Activated CD4-positive, alpha-beta T cell treated with anti-CD3 and anti-CD28 coated beads, Interleukin-2, amount 50 U/mL, for 48 hours (primary cell): ENCODE measurements at regions not wholly inside any gene's neighbourhood (a gene's known extent, or its start where the extent isn't known, plus 50 kb on each side); places are given as distances from the start of the nearest gene placed in this dataset.
"Not testable (repeated sequence)": the region's sequence is repeated elsewhere in the genome, so short reads cannot be mapped to it uniquely, and the experiment has no call there.

ENCODE experiments used
- DNase-seq, 2 experiments: peaks; one replicate each; pipeline ENCODE4 v3.0.0-alpha.2; 2020

GRCh38 chr18:78495550-78495949, 484.1 kb upstream of the SALL3 start:
- no peak for DNase-seq

GRCh38 chr18:78496079-78496478, 483.5 kb upstream of the SALL3 start:
- DNase-seq, result no peak

- no peak for DNase-seq
Measured at GRCh38 chr18:78497641-78498040, 482.0 kb upstream of the SALL3 start.

- DNase-seq, result no peak
Measured at GRCh38 chr18:78499586-78499985, 480.0 kb upstream of the SALL3 start.

GRCh38 chr18:78501251-78501650, 478.4 kb upstream of the SALL3 start:
- no peak for DNase-seq

- no peak for DNase-seq
Measured at GRCh38 chr18:78503129-78503528, 476.5 kb upstream of the SALL3 start.

GRCh38 chr18:78505851-78506461, 473.7 kb upstream of the SALL3 start:
- no peak for DNase-seq

GRCh38 chr18:78507217-78507616, 472.4 kb upstream of the SALL3 start:
- DNase-seq, result no peak

- DNase-seq, result not testable (repeated sequence)
Measured at GRCh38 chr18:78508228-78508824, 471.3 kb upstream of the SALL3 start.

GRCh38 chr18:78510091-78510490, 469.5 kb upstream of the SALL3 start:
- no peak for DNase-seq

GRCh38 chr18:78510636-78511035, 469.0 kb upstream of the SALL3 start:
- DNase-seq, result no peak

GRCh38 chr18:78511666-78512601, 467.7 kb upstream of the SALL3 start:
- no peak for DNase-seq

- DNase-seq, result no peak
Measured at GRCh38 chr18:78514910-78515670, 464.5 kb upstream of the SALL3 start.

- DNase-seq, result no peak
Measured at GRCh38 chr18:78517328-78517727, 462.3 kb upstream of the SALL3 start.

- DNase-seq, result no peak
Measured at GRCh38 chr18:78517973-78518372, 461.6 kb upstream of the SALL3 start.

GRCh38 chr18:78518805-78519204, 460.8 kb upstream of the SALL3 start:
- no peak for DNase-seq

GRCh38 chr18:78519394-78520062, 460.1 kb upstream of the SALL3 start:
- no peak for DNase-seq

GRCh38 chr18:78521136-78521535, 458.5 kb upstream of the SALL3 start:
- no peak for DNase-seq

- DNase-seq, result no peak
Measured at GRCh38 chr18:78521744-78522143, 457.9 kb upstream of the SALL3 start.

- no peak for DNase-seq
Measured at GRCh38 chr18:78522507-78522906, 457.1 kb upstream of the SALL3 start.

- no peak for DNase-seq
Measured at GRCh38 chr18:78523850-78524249, 455.8 kb upstream of the SALL3 start.

- DNase-seq, result no peak
Measured at GRCh38 chr18:78525366-78526111, 454.1 kb upstream of the SALL3 start.
